HG03103 (cell line): ENCODE measurements at regions not wholly inside any gene's neighbourhood (a gene's known extent, or its start where the extent isn't known, plus 50 kb on each side); places are given as distances from the start of the nearest gene placed in this dataset.

Experiments
- ATAC-seq: cut with Tn5 transposase; IDR thresholded peaks from one replicate; pipeline ENCODE4 v1.9.1; 2021; ENCODE audit warnings: low read depth; ENCODE audit not compliant: unreplicated experiment

- no peak for ATAC-seq
Observed at GRCh38 chr18:22355598-22355997, 62.1 kb downstream of the CTAGE1 start.

- no peak for ATAC-seq
Observed at GRCh38 chr18:22355069-22355468, 62.6 kb downstream of the CTAGE1 start.

- ATAC-seq: no peak
Observed at GRCh38 chr18:22349966-22350365, 67.7 kb downstream of the CTAGE1 start.

GRCh38 chr18:22349317-22349898 lies 68.3 kb downstream of the CTAGE1 start:
- ATAC-seq: no peak

- no peak for ATAC-seq
Observed at GRCh38 chr18:22348521-22349316, 69.0 kb downstream of the CTAGE1 start.

GRCh38 chr18:22347606-22348511 lies 69.9 kb downstream of the CTAGE1 start:
- ATAC-seq: no peak

GRCh38 chr18:22346953-22347605 lies 70.6 kb downstream of the CTAGE1 start:
- ATAC-seq: no peak

- ATAC-seq: no peak
Observed at GRCh38 chr18:22346401-22346952, 71.2 kb downstream of the CTAGE1 start.

GRCh38 chr18:22345718-22346117 lies 72.0 kb downstream of the CTAGE1 start:
- no peak for ATAC-seq

GRCh38 chr18:22344908-22345670 lies 72.6 kb downstream of the CTAGE1 start:
- no peak for ATAC-seq

GRCh38 chr18:22344445-22344844 lies 73.3 kb downstream of the CTAGE1 start:
- no peak for ATAC-seq

- no peak for ATAC-seq
Observed at GRCh38 chr18:22343613-22344012, 74.1 kb downstream of the CTAGE1 start.

GRCh38 chr18:22342625-22343024 lies 75.1 kb downstream of the CTAGE1 start:
- ATAC-seq: no peak

- no peak for ATAC-seq
Observed at GRCh38 chr18:22340331-22340730, 77.4 kb downstream of the CTAGE1 start.

GRCh38 chr18:22339913-22340312 lies 77.8 kb downstream of the CTAGE1 start:
- ATAC-seq: no peak

GRCh38 chr18:22337833-22338232 lies 79.9 kb downstream of the CTAGE1 start:
- ATAC-seq: no peak

GRCh38 chr18:22337306-22337705 lies 80.4 kb downstream of the CTAGE1 start:
- no peak for ATAC-seq

GRCh38 chr18:22336406-22336805 lies 81.3 kb downstream of the CTAGE1 start:
- ATAC-seq: no peak

- no peak for ATAC-seq
Observed at GRCh38 chr18:22335731-22336198, 82.0 kb downstream of the CTAGE1 start.

GRCh38 chr18:22334567-22334966 lies 83.1 kb downstream of the CTAGE1 start:
- ATAC-seq: no peak
